GM21381 (cell line): ENCODE measurements at regions not wholly inside any gene's neighbourhood (a gene's known extent, or its start where the extent isn't known, plus 50 kb on each side); places are given as distances from the start of the nearest gene placed in this dataset.

ENCODE experiments used
- ATAC-seq: cut with Tn5 transposase; IDR thresholded peaks from one replicate; pipeline ENCODE4 v1.9.1; 2021; ENCODE audit warnings: mild to moderate bottlenecking, moderate library complexity; ENCODE audit not compliant: unreplicated experiment

DNA sequence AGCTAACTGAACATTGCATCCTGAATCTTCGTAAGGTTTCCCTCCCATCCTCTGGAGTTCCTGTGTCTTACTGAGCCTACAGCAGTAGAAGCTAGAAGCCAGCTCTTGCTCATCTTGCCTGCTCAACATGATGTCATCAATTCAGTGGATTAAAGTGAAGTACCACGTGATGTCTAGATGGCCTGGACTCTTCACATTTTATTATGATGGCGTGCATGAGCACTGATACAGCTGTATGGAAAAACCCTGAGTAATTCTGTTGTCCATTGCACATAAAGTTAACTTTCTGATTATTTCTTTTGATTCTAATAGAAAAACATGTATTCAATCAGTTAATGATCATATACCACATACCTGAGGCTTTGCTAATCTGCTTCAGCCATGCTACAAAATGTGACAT is 2387.7 kb upstream of the TENM3 start:
- ATAC-seq = no peak

DNA sequence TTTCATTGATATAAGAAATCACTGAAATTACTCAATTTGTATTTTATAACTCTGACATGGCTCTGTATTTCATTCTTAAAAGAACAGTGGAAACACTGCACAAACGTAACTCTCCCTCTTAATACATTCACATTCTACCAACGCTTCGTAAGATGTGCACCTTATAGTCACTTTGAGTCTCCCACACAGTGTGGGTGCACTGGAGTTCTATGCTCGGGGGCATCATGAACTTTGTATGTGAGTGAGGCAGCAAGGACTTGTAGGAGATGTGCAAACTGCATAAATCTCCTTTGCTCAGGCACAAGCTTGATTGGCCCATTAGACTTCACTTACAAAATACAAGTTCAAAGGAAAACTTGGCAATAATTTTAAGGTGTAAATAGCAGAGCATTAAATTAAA is 2385.0 kb upstream of the TENM3 start:
- ATAC-seq = no peak

DNA sequence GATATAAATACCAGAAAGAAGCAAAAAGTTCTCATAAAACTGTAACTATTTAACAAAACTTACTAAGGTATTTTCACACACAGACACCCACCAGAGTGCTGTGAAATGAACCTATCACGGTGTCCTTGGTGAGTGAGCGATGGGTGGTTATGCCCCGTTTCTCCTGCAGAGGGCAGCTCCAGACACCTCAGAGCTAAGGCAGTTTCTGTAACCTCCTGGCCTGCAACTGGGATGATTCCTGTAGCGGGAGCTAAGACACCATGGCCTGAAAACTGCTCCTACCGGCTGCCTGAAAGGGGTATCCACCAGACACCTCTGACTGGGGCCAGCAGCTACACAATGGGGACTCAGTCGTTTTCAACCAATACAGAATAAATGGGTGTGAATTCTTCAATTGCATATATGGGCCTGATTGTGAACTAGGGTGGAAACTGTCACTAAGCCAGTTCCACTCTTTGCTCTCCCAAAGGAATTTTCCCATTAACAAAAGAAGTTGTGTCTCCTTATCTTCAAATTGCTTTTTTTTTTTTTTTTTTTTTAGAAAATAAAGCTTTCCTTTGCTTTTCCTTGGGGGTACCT is 2375.8 kb upstream of the TENM3 start:
- ATAC-seq = peak; percentile 92

DNA sequence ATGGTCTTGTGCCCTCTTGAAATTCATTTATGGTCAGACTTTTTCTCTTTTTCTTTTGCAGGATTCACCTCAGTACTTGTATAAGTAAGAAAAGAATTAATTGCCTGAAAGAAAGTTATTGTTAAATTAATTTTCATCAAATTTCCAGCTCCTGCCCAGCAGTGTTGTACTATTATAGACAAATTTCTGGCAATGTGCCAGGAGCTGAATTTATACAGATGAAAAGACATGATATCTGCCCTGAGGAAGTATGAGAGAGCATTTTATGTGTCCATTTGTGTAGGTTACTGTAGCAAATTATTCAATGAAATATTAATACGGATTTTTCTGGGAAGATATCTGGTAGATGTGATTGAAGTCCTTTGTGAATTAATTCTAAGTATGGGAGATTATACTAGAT is 2371.5 kb upstream of the TENM3 start:
- no peak for ATAC-seq

DNA sequence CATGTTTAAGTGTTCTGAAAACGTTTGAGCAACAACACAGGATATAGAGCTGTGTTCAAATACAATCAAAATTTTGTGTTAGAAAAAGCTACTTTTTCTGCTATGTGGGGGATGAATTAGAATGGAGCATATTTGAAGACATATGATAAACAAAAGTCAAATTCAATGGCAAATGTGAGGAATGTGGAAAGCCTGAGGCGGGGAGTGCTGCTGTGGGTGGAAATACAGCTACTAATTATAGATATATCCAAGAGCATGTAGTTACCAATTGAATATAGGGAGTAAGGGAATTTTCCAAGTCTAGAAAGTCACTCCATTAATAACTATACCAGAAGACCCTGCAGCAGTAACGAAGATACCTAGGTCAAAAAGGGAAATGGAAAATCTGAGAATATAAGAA is 2370.4 kb upstream of the TENM3 start:
- no peak for ATAC-seq

DNA sequence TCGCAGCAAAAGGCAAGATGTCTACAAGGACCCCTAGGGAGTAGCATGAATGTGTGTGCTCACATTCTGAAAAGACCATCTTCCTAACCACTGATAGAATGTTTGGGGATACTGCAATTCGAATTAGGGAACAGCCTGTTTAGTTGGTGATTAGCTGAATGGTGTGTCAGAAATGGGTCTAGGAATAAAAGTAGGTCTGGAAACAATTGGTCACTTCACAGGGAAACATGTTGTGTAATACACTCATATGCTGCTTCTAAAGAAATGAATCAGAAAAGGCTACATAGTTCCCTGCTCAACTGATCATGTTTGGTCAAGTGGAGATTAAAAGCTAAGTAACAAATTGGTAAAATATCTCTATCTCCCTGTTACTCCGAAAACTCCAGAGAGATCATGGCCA is 2362.4 kb upstream of the TENM3 start:
- ATAC-seq = no peak

DNA sequence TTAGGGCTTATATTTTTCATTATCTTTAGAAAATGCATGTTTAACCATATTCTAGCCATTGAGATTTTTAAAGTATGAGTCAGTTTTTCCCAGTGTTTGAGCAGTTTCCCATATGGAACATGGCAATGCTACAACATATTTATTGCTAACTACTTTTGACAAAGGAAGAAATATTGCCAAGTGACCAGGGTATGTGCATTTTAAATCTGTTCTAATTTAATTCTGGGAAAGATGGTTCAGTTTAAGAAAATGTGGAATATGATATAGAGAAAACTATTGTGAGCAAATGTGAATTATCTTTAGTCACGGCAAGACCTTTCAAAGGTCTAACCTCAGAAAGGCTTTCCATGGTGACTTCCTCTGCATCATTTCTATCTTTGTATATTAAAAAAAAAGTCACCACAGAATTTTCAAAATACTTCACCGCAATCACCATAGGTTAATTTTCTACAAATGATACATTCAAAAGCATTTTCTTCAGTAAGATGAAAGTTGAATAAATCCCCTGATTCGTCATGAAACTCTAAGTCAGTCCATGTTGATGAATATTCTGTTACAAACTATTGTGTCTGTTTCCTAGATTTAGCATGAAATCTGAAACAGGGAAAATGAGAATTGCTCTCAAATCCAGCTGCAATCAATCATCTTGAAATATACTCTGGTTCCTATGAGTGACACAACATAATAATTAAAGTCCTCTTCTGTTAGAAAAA is 2349.0 kb upstream of the TENM3 start:
- no peak for ATAC-seq

DNA sequence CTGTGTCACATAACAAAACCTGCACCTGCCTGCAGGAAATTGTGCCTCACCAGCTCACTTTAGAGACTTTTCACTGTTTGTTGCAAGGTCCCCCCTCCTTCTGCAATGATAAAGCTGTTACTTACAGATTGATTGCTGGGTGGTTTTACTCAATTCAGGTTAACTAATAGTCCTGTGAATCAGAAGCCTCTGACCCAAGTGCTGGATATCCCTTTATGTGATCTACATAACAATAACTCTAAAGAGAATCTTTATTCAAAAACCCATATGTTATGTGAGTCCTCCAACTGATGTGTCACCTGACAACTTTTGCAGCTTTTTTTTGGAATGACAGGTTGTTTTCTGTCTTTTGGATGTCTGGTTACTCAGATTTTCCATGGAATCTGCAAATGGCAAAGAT is 2323.6 kb upstream of the TENM3 start:
- ATAC-seq = no peak

DNA sequence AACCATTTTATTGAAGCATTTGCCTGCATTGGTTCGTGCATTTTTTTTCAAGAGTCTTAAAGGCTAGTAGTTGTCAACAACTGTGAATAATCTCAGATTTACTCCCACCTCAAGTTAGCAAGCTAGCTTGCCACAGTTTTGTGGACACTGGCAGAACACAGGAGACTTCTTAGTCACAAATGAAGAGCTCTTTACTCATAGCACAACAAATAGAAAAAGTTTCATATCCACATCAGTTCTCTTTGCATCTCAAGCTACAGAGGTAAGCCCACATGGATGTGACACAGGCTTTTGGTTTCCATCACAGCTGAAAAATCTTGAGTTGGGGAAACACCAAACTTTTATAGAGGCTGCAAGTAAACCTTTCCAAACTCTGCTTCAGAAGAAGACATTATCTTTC is 2315.7 kb upstream of the TENM3 start:
- ATAC-seq = no peak

DNA sequence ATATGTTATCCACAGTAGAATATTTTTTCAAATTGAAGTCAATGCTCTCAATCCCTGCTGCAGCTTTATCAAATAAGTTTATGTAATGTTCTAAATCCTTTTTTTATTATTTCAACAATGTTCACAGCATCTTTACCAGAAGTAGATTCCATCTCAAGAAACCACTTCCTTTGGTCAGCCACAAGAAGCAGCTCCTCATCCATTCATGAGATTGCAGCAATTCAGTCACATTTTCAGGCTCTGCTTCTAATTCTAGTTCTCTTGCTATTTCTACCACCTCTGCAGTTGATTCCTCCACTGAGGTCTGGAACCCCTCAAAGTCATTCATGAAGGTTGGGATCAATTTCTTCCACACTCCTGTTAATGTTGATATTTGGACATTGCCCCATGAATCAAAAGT is 2301.3 kb upstream of the TENM3 start:
- ATAC-seq = no peak

DNA sequence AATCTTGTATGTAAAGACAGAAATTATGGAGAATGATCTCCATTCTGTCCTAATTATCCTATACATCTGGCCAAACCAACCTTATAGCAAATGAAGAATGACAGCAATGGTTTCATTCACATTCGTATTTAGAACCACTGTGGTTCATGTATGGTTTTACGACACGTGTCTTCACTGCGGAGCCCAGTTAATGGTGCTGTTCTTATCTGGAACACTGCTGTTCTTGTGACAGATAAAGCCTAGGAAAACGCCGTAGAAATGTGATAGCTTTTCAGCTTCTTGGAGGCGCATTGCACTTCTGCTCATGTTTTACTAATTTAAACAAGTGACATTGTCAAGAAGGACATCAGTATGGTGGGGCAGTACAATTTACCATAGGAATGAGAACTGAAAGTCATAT is 2266.4 kb upstream of the TENM3 start:
- ATAC-seq = no peak

DNA sequence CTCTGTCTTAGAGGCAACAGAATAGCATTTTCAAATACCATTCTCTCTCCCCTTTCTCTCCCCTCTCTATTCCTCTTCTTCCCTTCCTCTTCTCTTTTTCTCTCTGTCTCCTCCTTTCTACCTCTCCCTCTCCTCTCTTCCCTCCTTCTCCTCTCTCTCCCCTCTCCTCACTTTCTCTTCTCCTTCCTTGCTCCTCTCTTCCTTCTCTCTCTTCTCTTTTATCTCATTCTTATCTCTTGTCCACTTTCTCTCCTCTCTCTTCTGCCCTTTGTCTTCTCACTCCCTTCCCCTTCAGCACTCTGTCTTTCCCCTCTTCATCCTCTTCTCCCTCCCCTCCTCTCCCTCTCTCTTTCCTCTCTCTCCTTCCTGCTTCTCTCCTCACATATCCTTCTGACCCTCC is 2265.8 kb upstream of the TENM3 start:
- no peak for ATAC-seq

DNA sequence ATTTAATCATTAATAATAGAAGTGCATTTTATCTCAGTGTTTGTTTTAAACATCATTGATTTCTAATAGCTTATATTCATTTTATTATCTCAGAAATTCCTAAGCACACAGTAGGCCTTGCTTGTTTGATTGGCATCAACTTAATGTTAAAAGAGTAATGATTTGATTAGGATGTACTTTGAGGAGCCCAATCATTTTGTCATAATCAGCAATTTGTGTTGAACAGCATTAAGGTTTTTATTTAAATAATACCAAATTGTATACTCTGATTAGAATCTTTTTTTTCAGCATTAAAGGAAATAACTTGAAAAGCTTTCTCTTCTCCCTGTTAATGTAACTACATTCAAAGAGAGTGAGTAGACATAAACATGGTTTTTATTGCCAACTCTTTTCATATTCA is 2262.0 kb upstream of the TENM3 start:
- no peak for ATAC-seq

DNA sequence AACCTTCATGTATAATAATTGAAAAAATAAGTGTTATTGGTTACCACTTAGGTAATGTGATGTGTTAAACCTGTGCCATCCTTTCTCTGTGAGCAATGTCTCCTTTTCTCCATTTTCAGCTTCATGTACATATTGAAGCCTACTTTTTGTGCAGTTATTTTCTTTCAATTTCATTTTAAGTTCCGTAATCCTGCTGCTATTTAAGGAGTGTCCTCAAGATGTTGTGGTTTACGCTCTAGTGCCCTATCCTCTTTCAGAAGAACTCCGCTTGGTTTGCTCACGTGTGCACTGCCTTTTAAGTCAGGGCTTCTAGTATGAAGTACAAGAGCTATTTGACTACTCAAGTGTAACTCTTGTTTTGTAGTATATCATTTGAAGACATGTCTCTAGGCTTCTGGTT is 2253.2 kb upstream of the TENM3 start:
- ATAC-seq = peak; percentile 97

DNA sequence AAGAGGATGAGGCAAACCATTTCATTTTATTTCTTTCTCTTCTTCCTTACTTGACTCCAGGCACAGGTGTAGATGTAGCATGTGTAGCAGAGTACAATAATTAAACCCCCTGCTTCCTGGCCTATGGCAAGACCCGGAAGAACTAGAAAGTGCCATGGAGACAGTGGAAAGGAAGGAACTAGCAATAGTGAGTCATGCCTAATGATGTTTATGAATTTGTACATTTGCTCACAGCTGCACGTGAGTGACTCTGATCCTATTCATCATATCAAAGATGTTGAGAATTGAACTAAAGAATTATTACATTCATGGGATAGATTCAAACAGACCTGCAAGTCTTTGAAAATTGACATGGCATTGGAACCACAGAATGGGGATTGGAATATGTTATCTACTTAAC is 2233.9 kb upstream of the TENM3 start:
- ATAC-seq = no peak

DNA sequence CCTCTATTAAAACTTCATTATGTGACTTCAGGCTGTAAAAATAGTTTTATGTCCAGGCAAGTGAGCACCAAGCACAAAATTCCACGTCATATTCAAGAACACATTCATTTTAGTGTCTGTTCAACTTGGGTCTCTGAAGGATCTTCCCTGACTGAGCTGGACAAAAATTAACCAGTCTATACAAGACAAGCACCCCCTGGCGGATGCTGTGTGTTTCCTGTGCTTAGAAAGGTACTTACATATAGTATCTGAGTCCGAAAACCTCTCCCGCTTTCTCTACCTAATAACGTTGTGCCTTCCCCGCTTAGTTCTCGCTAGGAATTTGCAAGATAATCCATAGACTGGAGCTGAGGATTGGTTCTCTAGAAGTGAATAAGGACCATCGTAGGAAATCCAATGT is 2214.5 kb upstream of the TENM3 start:
- ATAC-seq = no peak

DNA sequence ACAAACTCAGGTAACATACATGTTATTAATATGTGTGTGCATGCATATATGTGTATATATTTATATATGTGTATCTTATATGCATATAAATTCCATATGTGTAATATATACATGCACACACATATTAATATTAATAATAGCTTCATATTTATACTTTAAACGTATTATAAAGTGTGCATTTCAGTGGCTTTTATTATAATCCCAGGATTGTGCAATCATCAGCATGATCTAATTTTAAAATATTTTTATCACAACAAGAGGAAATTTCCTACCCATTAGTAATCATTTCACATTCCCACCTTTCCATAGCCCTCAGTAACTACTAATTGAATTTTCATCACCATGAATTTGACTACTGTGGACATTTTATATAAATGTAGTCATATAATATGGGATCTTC is 2211.9 kb upstream of the TENM3 start:
- no peak for ATAC-seq

DNA sequence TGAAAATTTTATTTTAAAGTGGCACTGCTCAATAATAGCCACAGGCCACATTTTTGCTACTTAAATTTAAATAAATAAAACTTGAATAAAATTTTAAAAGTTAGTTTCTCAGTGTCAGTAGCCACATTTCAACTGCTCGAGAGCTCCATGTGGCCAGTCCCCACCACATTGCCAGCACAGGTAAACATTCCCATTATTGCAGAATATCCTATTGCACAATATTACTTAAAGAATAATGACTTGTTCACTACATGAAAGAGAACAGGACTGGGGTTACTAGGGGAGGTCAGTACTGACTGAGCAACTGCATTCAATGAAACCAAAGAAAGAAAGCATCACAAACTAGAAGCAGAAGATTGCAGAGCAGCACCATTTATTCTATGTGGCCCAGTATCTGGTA is 2201.6 kb upstream of the TENM3 start:
- no peak for ATAC-seq

DNA sequence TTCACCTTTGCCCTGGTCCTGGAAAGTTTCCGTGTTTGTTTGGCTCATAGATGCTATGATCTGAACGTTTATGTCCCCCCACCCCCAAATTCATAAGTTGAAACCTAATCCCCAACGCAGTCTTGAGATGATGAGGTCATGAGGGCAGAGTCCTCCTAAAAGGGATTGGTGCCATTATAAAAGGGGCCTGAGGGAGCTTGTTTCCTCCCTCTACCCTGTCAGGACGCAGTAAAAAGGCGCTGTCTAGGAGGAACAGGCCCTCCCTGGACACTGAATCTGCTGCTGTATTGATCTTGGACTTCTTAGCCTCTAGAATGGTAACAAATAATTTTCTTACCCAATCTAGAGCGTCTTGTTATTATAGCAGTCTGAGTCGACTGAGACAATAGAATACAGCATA is 2190.6 kb upstream of the TENM3 start:
- no peak for ATAC-seq

DNA sequence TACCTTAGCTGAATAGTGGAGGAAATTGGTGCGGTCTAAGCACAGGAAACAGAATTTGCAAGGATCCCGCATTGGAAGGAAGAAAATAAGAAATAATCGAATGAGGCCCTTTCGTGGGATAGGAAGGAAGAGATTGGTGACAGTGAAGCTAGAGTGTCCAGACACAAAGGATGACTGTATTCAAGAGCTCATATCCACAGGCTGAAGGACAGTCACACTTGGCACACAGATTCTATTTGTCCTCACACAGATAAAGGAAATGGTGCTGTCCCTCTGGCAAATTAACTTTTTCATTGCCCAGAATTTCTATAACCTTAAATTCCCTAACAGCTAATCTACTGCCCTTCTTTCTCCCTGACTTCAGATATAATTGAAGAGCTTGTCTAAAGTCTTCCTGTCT is 2188.9 kb upstream of the TENM3 start:
- ATAC-seq = no peak

DNA sequence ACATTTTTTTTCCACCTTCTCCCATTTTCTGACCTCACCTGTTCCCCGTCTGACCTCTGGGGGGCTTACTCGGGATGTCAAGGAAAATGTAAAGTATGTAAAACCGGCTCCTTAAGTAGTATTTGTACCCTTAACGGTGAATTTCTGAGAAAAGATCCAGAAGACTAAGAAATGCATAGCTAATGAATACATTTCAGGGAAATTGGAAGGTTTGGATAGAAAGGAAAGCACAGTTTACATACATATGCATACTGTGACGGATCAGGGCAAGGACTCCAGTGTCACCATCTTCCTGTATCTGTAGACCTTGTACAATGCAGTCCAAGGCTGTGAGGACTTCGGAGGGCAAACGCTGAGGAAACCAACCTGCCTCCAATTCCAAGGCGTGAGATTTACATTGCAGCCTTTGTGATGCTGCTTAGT is 2185.9 kb upstream of the TENM3 start:
- ATAC-seq = no peak

DNA sequence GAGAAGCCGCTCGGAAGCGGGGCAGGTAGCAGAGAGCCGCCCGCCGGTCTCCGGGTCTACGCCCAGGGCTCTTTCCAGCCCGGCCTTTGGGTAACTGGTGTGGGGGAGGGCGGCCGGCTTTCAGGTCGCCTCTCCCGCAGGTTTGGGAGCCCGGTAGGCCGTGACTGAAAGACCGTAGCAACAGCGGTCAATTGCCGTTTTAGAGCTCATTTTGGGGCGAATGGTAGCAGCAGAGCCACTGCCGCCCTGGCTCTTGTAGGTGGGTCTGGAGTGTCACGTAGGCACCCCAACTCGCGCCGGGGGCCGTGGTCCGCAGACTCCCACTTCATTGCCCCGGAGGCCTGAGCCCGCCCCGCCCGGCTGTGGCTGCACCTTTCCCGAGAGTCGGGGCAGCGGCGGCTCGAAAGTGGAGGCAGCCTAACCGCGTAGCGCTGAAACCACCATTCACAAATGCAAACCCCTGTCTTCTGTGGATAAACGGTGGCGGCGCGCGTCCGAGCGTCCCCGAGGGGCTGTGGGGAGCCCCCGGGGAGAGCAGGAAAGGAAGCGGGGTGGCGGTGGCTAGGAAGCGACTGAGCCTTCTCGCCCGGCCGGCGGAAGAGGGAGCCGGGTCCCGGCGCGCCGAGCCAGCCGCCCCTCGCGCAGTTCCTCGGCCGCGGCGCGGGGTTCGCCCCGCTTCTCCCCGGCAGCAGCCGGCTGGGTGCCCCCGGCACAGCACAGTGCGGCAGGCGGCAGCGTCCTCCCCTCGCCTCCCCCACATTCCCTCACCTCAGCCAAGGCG is 2185.1 kb upstream of the TENM3 start:
- peak; percentile 51 for ATAC-seq
